PC-3 (cell line): ENCODE measurements at regions not wholly inside any gene's neighbourhood (a gene's known extent, or its start where the extent isn't known, plus 50 kb on each side); places are given as distances from the start of the nearest gene placed in this dataset.
A peak's percentile ranks its signal among the peaks of the same experiment; 100 is the strongest.

Experiments
- ATAC-seq: fragments of 200-7000 bp; cut with Tn5 transposase; 2 replicates; pipeline ENCODE4 v1.9.1; 2020; ENCODE audit warnings: mild to moderate bottlenecking, moderate library complexity
- BruUV-seq: library from RNA; stranded (reverse); fragments of 400-500 nt; replicated peaks from 2 replicates; lab custom pipeline; 2021; lab: Mats Ljungman, UMichigan
- CTCF ChIA-PET: fragments of 300-600 bp; sonication (Branson Sonifier 250); formaldehyde crosslinking; loops from one replicate; lab custom pipeline; 2022; ENCODE audit warnings: antibody characterized with exemption; lab: Charles Lee
- POLR2A ChIA-PET: fragments of 300-600 bp; sonication (Branson Sonifier 250); formaldehyde crosslinking; loops from one replicate; lab custom pipeline; 2022; ENCODE audit warnings: antibody characterized with exemption; ENCODE audit not compliant: unreplicated experiment; lab: Charles Lee
- DNase-seq: peaks from one replicate; pipeline ENCODE4 v3.0.0-alpha.2; 2015
- H2AFZ ChIP-seq: fragments of 300-600 bp; sonication (generic); 2 replicates; pipeline ENCODE4 v1.6.0; 2016; ENCODE audit warnings: antibody characterized with exemption, low read length
- H3F3A ChIP-seq: fragments of 300-600 bp; sonication (generic); one replicate; pipeline ENCODE4 v1.6.0; 2017; ENCODE audit warnings: antibody characterized with exemption, low read length, control low read depth, mild to moderate bottlenecking; ENCODE audit not compliant: unreplicated experiment
- H3K27ac ChIP-seq: fragments of 300-600 bp; sonication (generic); 2 replicates; pipeline ENCODE4 v1.5.1; 2016; ENCODE audit warnings: mild to moderate bottlenecking, low read length
- H3K27me3 ChIP-seq: fragments of 300-600 bp; sonication (generic); 2 replicates; pipeline ENCODE4 v1.6.1; 2016; ENCODE audit warnings: low read length, mixed read lengths
- H3K36me3 ChIP-seq: fragments of 300-600 bp; sonication (generic); 2 replicates; pipeline ENCODE4 v1.6.1; 2016; ENCODE audit warnings: low read depth, mixed run types, low read length, mixed read lengths
- H3K4me1 ChIP-seq: fragments of 300-600 bp; sonication (generic); 2 replicates; pipeline ENCODE4 v1.5.1; 2016; ENCODE audit warnings: low read length; ENCODE audit not compliant: insufficient read depth
- H3K4me2 ChIP-seq: fragments of 300-600 bp; sonication (generic); 2 replicates; pipeline ENCODE4 v1.6.0; 2016; ENCODE audit warnings: low read length
- H3K4me3 ChIP-seq: fragments of 300-600 bp; sonication (generic); 2 replicates; pipeline ENCODE4 v1.5.1; 2016; ENCODE audit warnings: mild to moderate bottlenecking, low read length, mixed read lengths
- H3K79me2 ChIP-seq: fragments of 300-600 bp; sonication (generic); 2 replicates; pipeline ENCODE4 v1.6.1; 2017; ENCODE audit warnings: low read length, mixed read lengths
- H3K9ac ChIP-seq: fragments of 300-600 bp; sonication (generic); 2 replicates; pipeline ENCODE4 v1.6.0; 2016; ENCODE audit warnings: mild to moderate bottlenecking, low read length
- H3K9me2 ChIP-seq: fragments of 300-600 bp; sonication (generic); replicated peaks from 2 replicates; pipeline ENCODE4 v1.6.1; 2016; ENCODE audit warnings: mixed run types, low read length, mixed read lengths
- H3K9me3 ChIP-seq: fragments of 300-600 bp; sonication (generic); 2 replicates; pipeline ENCODE4 v1.6.1; 2016; ENCODE audit warnings: low read length, mixed read lengths
- H4K20me1 ChIP-seq: fragments of 300-600 bp; sonication (generic); 2 replicates; pipeline ENCODE4 v1.6.1; 2016; ENCODE audit warnings: low read length, mixed read lengths
- EZH2 ChIP-seq: fragments of 300-600 bp; sonication (generic); IDR thresholded peaks from one replicate; pipeline ENCODE4 v1.6.1; 2017; ENCODE audit warnings: antibody characterized with exemption, mild to moderate bottlenecking, low read length; ENCODE audit not compliant: unreplicated experiment
- EZH2phosphoT487 ChIP-seq: fragments of 300-600 bp; sonication (generic); IDR thresholded peaks from 2 replicates; pipeline ENCODE4 v1.6.1; 2018; ENCODE audit warnings: mild to moderate bottlenecking, antibody characterized with exemption, low read length, borderline replicate concordance
- intact Hi-C: fragments of 100-400 bp; cut with micrococcal nuclease; formaldehyde crosslinking; loops from 2 replicates; pipeline ENCODE4 v1.9.0; 2023
- TF ChIP-seq, protein P1 (sequence below): fragments of 300-600 bp; sonication (generic); conservative IDR thresholded peaks from 2 replicates; pipeline ENCODE4 v1.5.1; 2017; ENCODE audit warnings: antibody characterized with exemption, low read depth, mild to moderate bottlenecking, low read length

DNA sequence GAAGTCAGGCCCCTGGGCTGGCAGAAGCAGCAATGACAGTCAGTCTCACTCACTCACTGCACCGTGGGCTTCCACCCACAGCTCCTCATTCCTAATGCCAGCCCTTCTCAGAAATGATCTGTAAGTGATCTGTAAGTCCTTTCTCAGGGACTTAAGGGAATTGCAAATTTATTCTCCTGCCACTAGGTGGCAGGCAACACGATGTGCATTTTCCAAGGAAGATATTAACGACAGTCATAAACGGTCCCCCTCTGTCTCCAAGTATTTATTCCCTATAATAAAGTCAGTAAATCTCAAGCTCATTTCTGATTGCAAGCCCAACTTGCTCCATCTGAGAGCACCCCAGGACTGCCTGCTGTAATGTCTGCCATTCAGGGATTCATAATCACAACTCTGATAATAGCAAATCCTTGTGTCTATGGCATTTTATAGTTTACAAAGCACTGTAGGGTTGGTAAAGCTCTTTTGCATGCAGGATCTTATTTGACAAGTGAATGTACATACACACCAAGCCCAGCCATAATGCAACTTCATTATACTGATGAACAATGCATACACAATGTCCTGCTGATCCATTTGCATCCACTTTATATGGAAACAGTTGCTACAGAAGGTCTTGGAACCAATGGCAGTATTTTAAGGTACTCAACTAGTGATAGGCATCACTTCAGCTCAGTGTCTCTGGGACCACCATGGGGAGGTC, 380.5 kb upstream of the CAMK1G start:
- ChIA-PET CTCF (interaction anchor here (0.5 to 1.2 kb wide), 3 partner anchors 46 to 311 kb away, joined by 3 to 10 read pairs (median 3); no protein-coding TSS in a partner anchor), POLR2A (no interaction called here)
- H3K27me3 ChIP-seq, result no peaks in the 10 kb centered on the region
- TF ChIP-seq, protein P1, sequence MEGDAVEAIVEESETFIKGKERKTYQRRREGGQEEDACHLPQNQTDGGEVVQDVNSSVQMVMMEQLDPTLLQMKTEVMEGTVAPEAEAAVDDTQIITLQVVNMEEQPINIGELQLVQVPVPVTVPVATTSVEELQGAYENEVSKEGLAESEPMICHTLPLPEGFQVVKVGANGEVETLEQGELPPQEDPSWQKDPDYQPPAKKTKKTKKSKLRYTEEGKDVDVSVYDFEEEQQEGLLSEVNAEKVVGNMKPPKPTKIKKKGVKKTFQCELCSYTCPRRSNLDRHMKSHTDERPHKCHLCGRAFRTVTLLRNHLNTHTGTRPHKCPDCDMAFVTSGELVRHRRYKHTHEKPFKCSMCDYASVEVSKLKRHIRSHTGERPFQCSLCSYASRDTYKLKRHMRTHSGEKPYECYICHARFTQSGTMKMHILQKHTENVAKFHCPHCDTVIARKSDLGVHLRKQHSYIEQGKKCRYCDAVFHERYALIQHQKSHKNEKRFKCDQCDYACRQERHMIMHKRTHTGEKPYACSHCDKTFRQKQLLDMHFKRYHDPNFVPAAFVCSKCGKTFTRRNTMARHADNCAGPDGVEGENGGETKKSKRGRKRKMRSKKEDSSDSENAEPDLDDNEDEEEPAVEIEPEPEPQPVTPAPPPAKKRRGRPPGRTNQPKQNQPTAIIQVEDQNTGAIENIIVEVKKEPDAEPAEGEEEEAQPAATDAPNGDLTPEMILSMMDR, result peak; percentile 92
- no peak for TF ChIP-seq EZH2
- no TSS peak for BruUV-seq
- no peaks in the 10 kb centered on the region for H3K36me3 ChIP-seq
- H3K9me3 ChIP-seq, result no peaks in the 10 kb centered on the region
- ATAC-seq (peak; percentile 61), DNase-seq (peak; percentile 84)
- no peak overlapping the region for H3K4me3 ChIP-seq
- peak overlapping the region; percentile 42; the same call in 1 of the 2 replicates for H2AFZ ChIP-seq
- H4K20me1 ChIP-seq, result no peaks in the 10 kb centered on the region
- no peak overlapping the region for H3K4me2 ChIP-seq
- no peak overlapping the region for H3K27ac ChIP-seq
- H3F3A ChIP-seq, result no peaks in the 10 kb centered on the region
- H3K4me1 ChIP-seq, result peaks cover 12% of the 10 kb centered on the region
- no peaks in the 10 kb centered on the region for H3K79me2 ChIP-seq
- no peak overlapping the region for H3K9ac ChIP-seq
- no peaks in the 10 kb centered on the region for H3K9me2 ChIP-seq
- intact Hi-C loops, result loop anchor here (2.0 kb wide), 4 partner anchors 126 to 288 kb away; no protein-coding TSS in a partner anchor

GRCh38 chr1:209203533-209203895, 380.0 kb upstream of the CAMK1G start:
- Histone ChIP-seq H4K20me1 (no peaks in the 10 kb centered on the region), H3K36me3 (no peaks in the 10 kb centered on the region), H3K9me3 (no peaks in the 10 kb centered on the region), H3K27me3 (no peaks in the 10 kb centered on the region), H3K4me1 (peaks cover 17% of the 10 kb centered on the region), H3K4me2 (no peak overlapping the region), H3K79me2 (no peaks in the 10 kb centered on the region), H3K9ac (no peak overlapping the region), H3K4me3 (no peak overlapping the region), H3K27ac (no peak overlapping the region), H3K9me2 (no peaks in the 10 kb centered on the region), H2AFZ (no peak overlapping the region; the same call in 1 of the 2 replicates), H3F3A (no peaks in the 10 kb centered on the region)
- intact Hi-C loops, result loop anchor here (2.0 kb wide), 4 partner anchors 127 to 287 kb away; no protein-coding TSS in a partner anchor
- ChIA-PET POLR2A (no interaction called here), CTCF (interaction anchor here (1.2 kb wide), 1 partner anchor 45 kb away, joined by 10 read pairs; no protein-coding TSS in a partner anchor)
- no peak for ATAC-seq
- DNase-seq, result no peak
- no TSS peak for BruUV-seq
- TF ChIP-seq, protein P1, result no peak
- TF ChIP-seq EZH2phosphoT487 (no peak), EZH2 (no peak)

- H3K4me1 ChIP-seq, result peaks cover 25% of the 10 kb centered on the region
- no peaks in the 10 kb centered on the region for H4K20me1 ChIP-seq
- H3K27ac ChIP-seq, result no peak overlapping the region
- TF ChIP-seq, protein P1, result no peak
- TF ChIP-seq EZH2phosphoT487 (no peak), EZH2 (no peak)
- POLR2A ChIA-PET, result no interaction called here
- DNase-seq, result no peak
- ATAC-seq, result no peak
- H3K9me2 ChIP-seq, result no peaks in the 10 kb centered on the region
- intact Hi-C loops, result loop anchor here (5.0 kb wide), 3 partner anchors 278 to 958 kb away; no protein-coding TSS in a partner anchor
- H3K9ac ChIP-seq, result no peak overlapping the region
- BruUV-seq, result no TSS peak
- H3K4me2 ChIP-seq, result no peak overlapping the region
- CTCF ChIA-PET, result no interaction called here
- no peaks in the 10 kb centered on the region for H3F3A ChIP-seq
- no peaks in the 10 kb centered on the region for H3K36me3 ChIP-seq
- H3K9me3 ChIP-seq, result no peaks in the 10 kb centered on the region
- H3K27me3 ChIP-seq, result no peaks in the 10 kb centered on the region
- no peak overlapping the region for H2AFZ ChIP-seq
- no peak overlapping the region for H3K4me3 ChIP-seq
- H3K79me2 ChIP-seq, result no peaks in the 10 kb centered on the region
Measured at GRCh38 chr1:209205039-209205438, 378.5 kb upstream of the CAMK1G start.
